HG03025 (cell line): ENCODE measurements at regions not wholly inside any gene's neighbourhood (a gene's known extent, or its start where the extent isn't known, plus 50 kb on each side); places are given as distances from the start of the nearest gene placed in this dataset.
"Not testable (repeated sequence)": the region's sequence is repeated elsewhere in the genome, so short reads cannot be mapped to it uniquely, and the experiment has no call there.

ENCODE experiments used
- ATAC-seq: cut with Tn5 transposase; IDR thresholded peaks from one replicate; pipeline ENCODE4 v1.9.1; 2021; ENCODE audit warnings: mild to moderate bottlenecking, moderate library complexity; ENCODE audit not compliant: unreplicated experiment, low FRiP score

GRCh38 chr11:104781037-104781436 lies 117.2 kb downstream of the CASP12 start:
- ATAC-seq: no peak

DNA sequence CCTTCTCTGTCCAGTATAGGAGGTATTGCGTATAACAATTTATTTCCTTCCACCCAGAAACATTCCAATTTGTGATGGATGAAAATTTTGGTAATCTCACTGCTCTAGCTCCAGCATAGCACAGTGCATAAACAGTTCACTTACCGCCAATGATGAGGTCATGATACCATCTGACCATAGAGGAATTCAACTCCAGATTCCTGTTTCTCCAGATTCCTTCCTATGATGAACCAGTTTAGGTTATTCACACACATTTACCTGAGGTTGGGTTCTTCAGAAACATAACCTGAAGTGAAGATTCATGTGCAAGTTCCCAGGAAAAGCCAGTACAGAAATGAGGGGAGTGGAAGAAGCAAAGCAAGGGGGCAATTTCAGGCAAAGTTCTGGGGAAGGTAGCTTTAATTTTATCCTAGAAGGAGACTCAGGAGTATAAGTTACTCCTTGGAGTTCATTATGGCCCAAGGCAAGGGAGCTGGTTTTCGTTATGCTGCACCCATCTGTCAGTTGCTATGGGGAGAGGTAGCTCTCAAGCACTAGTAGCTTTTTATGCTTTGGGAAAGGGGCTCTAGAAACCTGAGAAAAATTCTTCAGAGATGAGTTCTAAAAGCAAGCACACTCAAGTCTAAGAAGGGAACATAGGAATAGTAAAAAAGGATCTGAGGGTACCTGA lies 121.6 kb downstream of the CASP12 start:
- ATAC-seq: no peak

DNA sequence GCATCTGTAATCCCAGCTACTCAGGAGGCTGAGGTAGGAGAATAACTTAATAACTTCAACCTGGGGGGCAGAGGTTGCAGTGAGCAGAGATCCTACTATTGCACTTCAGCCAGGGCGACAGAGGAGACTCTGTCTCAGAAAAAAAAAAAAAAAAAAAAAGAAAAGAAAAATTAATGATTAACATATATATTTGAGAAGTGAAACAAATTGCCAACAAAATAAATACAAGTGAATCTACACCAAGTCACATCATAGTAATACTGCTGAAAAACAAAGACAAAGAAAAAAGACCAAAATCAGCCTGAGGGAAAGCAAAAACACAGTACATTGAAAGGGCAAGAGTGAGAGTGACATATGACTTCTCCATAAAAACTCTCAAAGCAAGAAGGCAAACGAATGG lies 123.7 kb downstream of the CASP12 start:
- no peak for ATAC-seq

- ATAC-seq: no peak
Measured at GRCh38 chr11:104772806-104773241, 125.4 kb downstream of the CASP12 start.

DNA sequence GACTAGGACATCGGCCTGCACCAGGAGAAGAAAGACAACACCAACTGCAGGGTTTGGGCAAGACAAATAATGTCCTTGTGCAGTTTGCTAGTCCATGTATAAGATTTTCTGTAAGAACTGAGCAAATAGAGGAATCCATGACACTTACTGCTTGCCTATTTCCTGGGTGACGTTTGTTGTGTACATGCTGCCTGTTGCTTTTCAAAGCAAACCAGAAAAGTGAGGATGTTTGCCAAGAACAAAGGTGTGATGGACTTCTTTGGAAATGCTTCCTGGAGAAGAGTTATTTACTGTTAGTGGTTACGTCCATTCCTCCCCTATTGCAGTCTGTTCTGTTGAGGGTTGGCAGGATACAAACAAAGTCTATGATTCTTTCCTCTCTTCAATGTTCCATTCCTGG lies 126.5 kb downstream of the CASP12 start:
- ATAC-seq: no peak

DNA sequence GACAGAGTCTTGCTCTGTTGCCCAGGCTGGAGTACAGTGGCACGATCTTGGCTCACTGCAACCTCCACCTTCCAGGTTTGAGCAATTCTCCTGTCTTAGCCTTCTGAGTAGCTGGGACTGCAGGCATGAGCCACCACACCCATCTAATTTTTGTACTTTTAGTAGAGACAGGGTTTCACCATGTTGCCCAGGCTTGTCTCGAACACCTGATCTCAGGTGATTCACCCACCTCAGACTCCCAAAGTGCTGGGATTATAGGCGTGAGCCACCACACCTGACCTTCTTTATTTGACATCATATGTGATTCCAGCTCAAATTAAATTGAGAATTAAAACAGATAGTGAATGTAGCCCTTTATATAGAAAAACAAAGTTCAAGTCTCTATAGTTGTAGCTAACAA lies 127.2 kb downstream of the CASP12 start:
- not testable (repeated sequence) for ATAC-seq

DNA sequence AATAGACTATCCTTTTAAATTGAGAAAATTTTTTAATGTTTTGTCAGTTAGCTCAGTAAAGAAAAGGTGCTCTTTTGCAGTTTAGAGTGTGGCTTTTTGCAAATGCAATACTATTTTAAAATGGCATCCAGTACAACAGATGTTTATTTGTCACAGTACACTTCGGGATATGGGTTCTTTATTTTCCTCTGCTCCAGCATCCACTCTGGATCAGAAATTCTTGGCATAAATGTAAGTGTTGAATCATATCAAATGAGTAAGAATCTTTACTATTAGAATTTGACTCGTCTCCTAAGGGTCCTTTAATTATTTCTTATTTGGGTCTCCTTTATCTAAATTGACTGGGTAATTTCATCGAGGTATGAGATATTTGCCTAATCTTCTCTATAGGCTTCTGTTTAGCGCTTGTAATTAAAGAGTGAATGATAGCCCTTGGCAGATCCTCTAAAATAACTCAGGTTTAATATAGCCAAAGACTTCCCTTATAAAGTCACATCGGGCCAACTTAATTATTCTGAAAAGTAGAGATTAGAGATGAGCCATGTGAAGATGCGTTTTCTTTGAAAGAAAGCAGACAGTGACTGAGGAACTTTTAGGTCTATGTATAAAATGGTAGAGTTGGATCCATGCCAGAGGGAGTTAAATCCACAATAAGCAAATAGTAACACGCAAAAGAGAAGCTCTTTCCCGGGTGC lies 132.7 kb downstream of the CASP12 start:
- ATAC-seq: no peak

- no peak for ATAC-seq
Measured at GRCh38 chr11:104764710-104765045, 133.6 kb downstream of the CASP12 start.

DNA sequence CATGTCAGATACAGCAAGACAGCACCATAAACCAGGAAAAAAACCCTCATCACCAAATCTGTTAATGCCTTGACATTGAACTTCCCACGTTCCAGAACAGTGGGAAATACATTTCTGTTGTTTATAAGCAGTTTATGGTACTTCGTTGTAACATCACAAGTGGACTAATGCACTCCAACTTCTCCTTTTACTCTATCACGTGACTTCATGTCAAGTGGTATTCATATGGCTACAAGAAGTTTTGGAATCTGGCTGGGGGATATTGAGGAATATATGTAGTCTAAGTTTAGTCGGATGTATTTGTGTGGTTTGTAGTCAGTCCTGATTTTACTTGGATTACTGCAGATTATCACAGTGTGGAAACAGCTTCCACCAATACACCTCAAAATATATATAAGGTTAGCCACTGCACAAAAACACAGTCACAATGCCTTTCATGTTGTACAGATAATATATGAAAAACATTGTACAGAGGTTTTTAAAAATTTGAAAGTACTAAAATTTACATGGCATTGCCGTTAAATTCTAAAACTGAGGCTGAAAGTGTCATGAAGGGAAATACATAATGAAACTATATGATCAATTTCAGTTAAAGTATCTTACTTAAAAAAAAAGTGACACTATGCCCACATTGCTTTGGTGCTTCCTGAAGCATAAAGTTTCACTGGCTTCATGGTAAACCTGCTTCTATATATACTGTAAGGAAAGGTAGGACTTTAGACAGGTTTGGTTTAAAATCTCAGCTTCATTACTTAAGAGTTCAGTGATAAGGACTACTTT lies 134.1 kb downstream of the CASP12 start:
- no peak for ATAC-seq

DNA sequence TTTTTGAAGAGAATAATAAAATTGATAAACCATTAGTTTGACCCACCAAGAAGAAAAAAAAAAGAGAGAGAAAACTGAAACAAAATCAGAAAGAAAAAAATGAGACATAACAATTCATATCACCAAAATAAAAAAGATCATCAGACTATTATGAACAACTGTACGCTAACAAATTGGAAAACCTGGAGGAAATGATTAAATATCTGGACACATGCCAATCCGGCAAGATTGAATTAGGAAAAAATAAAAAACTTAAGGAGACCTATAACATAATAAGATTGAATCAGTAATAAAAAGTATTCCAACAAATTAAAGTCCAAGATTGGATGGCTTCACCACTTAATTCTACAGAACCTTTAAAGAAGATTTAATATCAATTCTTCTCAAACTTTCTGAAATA lies 136.7 kb downstream of the CASP12 start:
- no peak for ATAC-seq

DNA sequence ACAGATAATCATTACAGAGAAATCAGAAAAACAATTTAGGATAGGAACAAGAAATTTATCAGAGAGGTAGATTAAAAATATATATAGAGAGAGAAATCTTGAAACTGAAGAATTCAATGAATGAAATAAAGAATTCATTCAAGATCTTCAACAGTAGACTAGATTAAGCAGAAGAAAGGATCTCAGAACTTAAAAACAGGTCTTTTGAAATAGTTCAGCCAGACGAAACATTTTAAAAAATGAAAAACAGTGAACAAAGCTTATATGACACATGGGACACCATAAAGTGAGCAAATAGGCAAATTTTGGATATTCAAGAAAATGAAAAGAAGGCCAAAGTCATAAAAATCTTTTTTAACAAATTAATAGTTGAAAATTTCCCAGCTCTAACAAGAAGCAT lies 138.8 kb downstream of the CASP12 start:
- ATAC-seq: no peak

- no peak for ATAC-seq
Measured at GRCh38 chr11:104738918-104739317, 159.3 kb downstream of the CASP12 start.

GRCh38 chr11:104738208-104738607 lies 160.1 kb downstream of the CASP12 start:
- no peak for ATAC-seq

DNA sequence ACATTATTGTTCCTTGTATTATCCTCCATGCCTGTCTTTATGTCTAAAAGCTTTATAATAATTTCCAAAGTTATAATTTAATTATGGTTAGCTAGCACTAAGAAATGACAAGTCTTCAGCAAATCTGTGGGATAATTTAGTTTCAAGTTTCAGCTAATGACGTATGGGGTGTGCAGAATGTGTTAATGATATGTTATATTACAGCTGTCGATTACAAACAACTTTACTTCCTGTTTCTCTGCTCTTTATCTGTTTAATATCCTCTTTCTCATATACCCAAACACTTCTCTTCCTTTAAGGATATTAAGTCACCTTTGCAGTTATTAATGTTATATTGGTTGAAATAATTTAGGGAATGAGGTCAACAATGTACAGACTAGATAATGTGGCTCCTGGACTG lies 161.8 kb downstream of the CASP12 start:
- no peak for ATAC-seq

DNA sequence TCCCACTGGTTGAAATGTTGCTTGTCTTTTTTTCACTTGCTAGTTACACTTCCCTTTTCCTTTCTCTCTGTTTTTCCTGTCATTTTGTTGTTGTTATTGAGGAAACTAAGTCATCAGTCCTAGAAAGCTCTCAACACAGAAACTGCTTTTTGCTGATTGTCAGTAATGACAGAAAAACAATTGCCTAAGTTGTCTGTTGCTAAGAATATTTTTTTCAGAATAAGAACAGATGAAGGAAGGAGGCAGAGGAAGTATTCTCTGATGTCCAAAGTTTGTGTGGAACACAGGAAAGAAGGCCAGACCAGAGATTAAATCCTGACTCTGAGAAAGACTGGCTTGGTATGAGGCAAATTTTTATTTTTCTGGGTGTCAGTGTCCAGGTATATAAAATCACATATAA lies 163.3 kb downstream of the CASP12 start:
- no peak for ATAC-seq

- no peak for ATAC-seq
Measured at GRCh38 chr11:104731890-104732289, 166.4 kb downstream of the CASP12 start.

GRCh38 chr11:104728927-104729326 lies 169.3 kb downstream of the CASP12 start:
- no peak for ATAC-seq

DNA sequence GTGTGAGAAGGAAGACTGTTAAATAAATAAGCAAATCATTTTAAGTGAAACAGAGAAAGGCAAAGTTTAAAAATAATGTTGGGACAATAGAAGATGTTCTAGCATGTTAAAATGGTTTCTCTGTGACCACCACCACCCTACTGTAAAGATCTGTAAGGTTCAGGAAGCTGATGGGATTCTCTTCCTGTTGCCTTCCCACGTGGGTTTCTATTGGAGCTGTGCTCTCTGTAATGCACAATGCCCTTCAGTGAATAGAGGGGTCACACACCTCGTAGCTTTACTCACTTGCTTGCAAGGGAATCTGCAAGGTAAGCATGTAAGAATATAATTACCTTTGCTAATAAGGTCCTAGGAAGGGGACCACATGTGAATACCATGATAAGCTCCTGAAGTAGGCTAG lies 170.5 kb downstream of the CASP12 start:
- no peak for ATAC-seq

DNA sequence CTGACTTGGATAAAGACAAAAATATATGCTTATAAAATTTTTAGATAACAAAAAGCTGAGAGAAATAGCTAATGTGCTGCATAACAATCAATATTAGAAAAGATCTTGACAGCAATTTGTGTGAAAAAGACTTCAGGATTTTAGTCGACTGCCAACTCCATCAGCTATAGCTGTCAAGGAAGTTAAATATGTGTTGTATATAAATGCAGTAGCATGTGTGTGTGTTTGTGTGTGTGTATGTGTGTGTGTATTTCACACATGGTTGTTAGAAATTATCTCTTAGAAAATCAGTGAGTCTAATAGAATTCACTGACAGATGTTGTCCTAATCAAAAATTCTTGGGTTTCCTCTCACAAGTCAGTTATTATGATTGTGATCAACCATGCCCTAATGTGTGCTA lies 171.2 kb downstream of the CASP12 start:
- no peak for ATAC-seq

GRCh38 chr11:104725796-104726408 lies 172.4 kb downstream of the CASP12 start:
- ATAC-seq: no peak

GRCh38 chr11:104713401-104713800 lies 184.9 kb downstream of the CASP12 start:
- no peak for ATAC-seq
